ENCODE measurements at regions not wholly inside any gene's neighbourhood (a gene's known extent, or its start where the extent isn't known, plus 50 kb on each side); places are given as distances from the start of the nearest gene placed in this dataset.

GRCh38 chr7:26593896-26594295 is 270.5 kb downstream of the SKAP2 start:
- dilution Hi-C loops (cut with HindIII; ENCODE audit: low sequenced_read_pairs, unreplicated experiment) (no loop called here), intact Hi-C loops (cut with micrococcal nuclease) (no loop called here), in situ Hi-C loops (cut with MboI; ENCODE audit: low sequenced_read_pairs) (no loop called here)
- TF ChIP-seq RFX5 (IDR thresholded peaks at IDR 0.05; ENCODE audit: low read depth, low read length) (no peak), POLR2A (IDR thresholded peaks at IDR 0.05; ENCODE audit: low read depth, low read length) (no peak), CHD1 (IDR thresholded peaks at IDR 0.05; ENCODE audit: low read depth, low read length) (no peak), RCOR1 (IDR thresholded peaks at IDR 0.05; ENCODE audit: insufficient replicate concordance, low read length) (no peak), FOS (IDR thresholded peaks at IDR 0.05; ENCODE audit: low read depth, low read length) (no peak), MAFK (IDR thresholded peaks at IDR 0.05; ENCODE audit: low read depth, low read length) (no peak), SMC3 (IDR thresholded peaks at IDR 0.05; ENCODE audit: low read depth, low read length) (no peak), RAD21 (IDR thresholded peaks at IDR 0.05; ENCODE audit: low read length) (no peak)
- no CpG with 5 or more reads among the region's 5 CpGs for WGBS, 2 experiments (ENCODE audit: extremely low coverage in 2 of 2, insufficient read length in 1 of 2)
- Histone ChIP-seq H3K27ac (ENCODE audit: insufficient read depth, low read length) (no peak overlapping the region), H3K14ac (replicated peaks; ENCODE audit: low read depth, low read length) (no peak overlapping the region), H2AK5ac (ENCODE audit: low read depth, low read length) (no peak overlapping the region), H3K27me3 (ENCODE audit: control insufficient read depth, insufficient read depth, low read length) (peaks cover 1% of the 10 kb centered on the region), H2BK120ac (ENCODE audit: low read depth, low read length) (no peak overlapping the region), H3K4me2 (ENCODE audit: low read depth, low read length) (no peak overlapping the region), H3K36me3 (ENCODE audit: control insufficient read depth, insufficient read depth, low read length) (no peaks in the 10 kb centered on the region), H4K8ac (ENCODE audit: low read depth in 2 of 2, low read length in 2 of 2) (no peak overlapping the region), H3K18ac (ENCODE audit: low read depth, low read length) (no peak overlapping the region), H3K4me1 (ENCODE audit: control insufficient read depth, insufficient read depth, low read length) (no peaks in the 10 kb centered on the region), H4K5ac (ENCODE audit: low read depth, low read length) (no peak overlapping the region), H3K56ac (ENCODE audit: extremely low read depth, insufficient read depth, low read length) (no peak overlapping the region), H3K79me1 (ENCODE audit: low read depth in 1 of 2, low read length in 2 of 2) (no peaks in the 10 kb centered on the region), H2AFZ (replicated peaks; ENCODE audit: low read length, poor library complexity) (no peak overlapping the region), H2BK5ac (ENCODE audit: low read depth, low read length, poor library complexity, severe bottlenecking) (no peak overlapping the region), H4K91ac (ENCODE audit: insufficient read depth, low read depth, low read length) (no peak overlapping the region), H2BK20ac (ENCODE audit: low read depth, low read length) (no peak overlapping the region), H3K4ac (ENCODE audit: low read depth, low read length) (no peak overlapping the region), H3K9me1 (ENCODE audit: insufficient read depth, low read length) (no peaks in the 10 kb centered on the region), H3K4me3 (ENCODE audit: insufficient read depth, low read depth, low read length) (no peak overlapping the region), H2BK15ac (ENCODE audit: low read depth, low read length) (no peak overlapping the region), H3K9me3 (ENCODE audit: control insufficient read depth, insufficient read depth, low read length) (no peaks in the 10 kb centered on the region), H2AK9ac (replicated peaks; ENCODE audit: low read depth, low read length, poor library complexity) (no peak overlapping the region), H4K20me1 (ENCODE audit: insufficient read depth, low read length) (no peaks in the 10 kb centered on the region), H3K23ac (ENCODE audit: low read depth, low read length) (no peak overlapping the region), H3K9ac (ENCODE audit: low read depth, low read length) (no peak overlapping the region)
- ChIA-PET POLR2A (ENCODE audit: unreplicated experiment) (no interaction called here), CTCF (no interaction called here)
- ATAC-seq (ENCODE audit: low read depth) (no peak), DNase-seq (no peak)
- no TSS peak for BruUV-seq (replicated peaks)
